SKM-1 treated with dmso at 0.1 percent for 144 hours (cell line): ENCODE measurements at regions not wholly inside any gene's neighbourhood (a gene's known extent, or its start where the extent isn't known, plus 50 kb on each side); places are given as distances from the start of the nearest gene placed in this dataset.
A peak's percentile ranks its signal among the peaks of the same experiment; 100 is the strongest.

Experiments used
- DNase-seq: peaks from one replicate; lab custom pipeline; 2025; ENCODE audit not compliant: unreplicated experiment; lab: John Stamatoyannopoulos, UW

GRCh38 chr3:157639756-157640426, 136.7 kb upstream of the VEPH1 start:
- DNase-seq, result no peak

- no peak for DNase-seq
Observed at GRCh38 chr3:157637866-157638265, 134.7 kb upstream of the VEPH1 start.

DNA sequence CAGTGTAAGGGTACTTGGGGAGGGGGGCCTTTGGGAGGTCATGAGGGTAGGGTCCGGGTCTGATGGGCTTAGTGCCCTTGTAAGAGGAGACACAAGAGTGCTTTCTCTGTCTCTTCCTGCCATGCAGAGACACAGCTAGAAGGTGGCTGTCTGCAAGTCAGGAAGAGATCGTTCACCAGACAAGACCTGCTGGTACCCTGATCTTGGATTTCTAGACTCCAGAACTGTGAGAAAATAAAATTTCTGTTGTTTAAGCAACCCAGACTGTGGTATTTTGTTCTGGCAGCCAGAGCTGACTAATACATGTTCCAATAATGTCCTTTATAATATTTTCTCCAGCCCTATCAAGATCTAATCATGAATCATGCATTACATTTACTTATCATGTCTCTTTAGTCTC, 130.0 kb upstream of the VEPH1 start:
- DNase-seq, result no peak

GRCh38 chr3:157632075-157632474, 128.9 kb upstream of the VEPH1 start:
- DNase-seq, result no peak

GRCh38 chr3:157631478-157631877, 128.3 kb upstream of the VEPH1 start:
- no peak for DNase-seq

DNA sequence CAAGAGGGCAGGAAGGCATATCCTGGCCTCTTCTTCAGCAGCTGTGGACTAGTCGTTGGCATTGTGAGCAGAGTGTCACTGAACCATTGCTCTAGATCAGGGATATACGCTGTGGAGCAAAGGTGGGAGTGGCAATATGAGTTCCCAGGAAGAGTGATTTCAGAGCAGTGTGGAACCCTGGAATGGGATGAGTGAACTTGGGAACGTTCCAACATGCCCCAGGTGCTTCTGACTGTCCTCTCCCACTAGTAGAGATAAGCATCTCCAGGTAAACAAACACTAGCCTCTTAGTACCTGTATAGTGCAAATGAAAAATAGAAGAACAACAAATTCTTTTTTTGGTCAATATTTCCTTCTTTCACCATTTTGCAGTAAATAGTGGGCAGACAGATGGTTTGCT, 123.6 kb upstream of the VEPH1 start:
- DNase-seq, result no peak

GRCh38 chr3:157624801-157625200, 121.6 kb upstream of the VEPH1 start:
- DNase-seq, result no peak

DNA sequence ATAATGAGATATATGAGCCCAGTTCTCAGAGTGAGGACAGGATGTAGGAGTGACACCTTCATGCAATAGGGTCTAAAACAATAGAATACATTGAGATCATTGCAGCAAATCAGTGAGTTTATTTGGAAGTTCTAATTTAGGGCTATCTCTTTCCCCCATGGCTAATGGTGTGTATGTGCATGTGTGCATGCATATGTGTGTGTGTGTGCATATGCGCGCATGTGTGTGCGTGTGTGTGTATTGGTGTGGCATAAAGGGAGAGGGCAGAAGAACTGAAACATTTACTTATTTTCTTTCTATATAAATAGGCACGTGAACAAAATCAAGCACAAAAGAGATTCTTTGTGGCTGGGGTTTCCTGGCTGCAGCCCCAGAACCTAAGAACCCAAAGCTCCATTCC, 115.7 kb upstream of the VEPH1 start:
- DNase-seq, result no peak

DNA sequence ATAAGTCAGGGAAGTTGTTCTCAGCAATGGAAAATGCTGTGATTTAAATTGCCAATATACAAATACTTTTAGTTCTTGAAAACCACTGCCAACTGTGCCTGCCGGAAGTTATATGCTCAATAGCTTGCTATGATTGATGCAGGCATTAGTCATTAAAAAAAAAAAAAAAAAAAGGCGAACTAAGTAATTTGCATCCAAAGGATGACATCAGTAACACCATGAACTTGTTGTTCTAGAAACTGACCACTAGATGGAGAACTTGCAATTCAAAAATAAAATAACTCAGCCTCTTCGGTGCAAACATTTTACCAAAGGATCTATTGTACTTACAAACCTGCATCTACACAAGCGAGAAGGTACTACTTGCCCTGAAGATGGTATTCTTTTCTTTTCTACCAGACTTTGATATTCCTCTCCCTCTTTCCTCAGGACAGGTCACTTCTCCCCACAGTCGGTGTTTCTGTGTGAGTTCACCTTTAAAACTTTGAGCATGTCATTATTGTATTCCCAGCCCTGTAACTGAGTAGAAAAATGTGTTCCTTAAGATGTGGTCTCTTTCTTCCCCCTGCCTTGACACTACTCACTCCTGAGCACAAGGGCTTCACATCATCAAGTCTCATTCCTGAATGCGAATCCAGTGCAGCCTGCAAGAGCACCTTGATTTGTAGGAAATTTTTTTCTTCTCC, 115.0 kb upstream of the VEPH1 start:
- peak; percentile 65 for DNase-seq

GRCh38 chr3:157614896-157615295, 111.7 kb upstream of the VEPH1 start:
- DNase-seq, result no peak

GRCh38 chr3:157611536-157612076, 108.4 kb upstream of the VEPH1 start:
- no peak for DNase-seq

GRCh38 chr3:157610876-157611535, 107.8 kb upstream of the VEPH1 start:
- peak; percentile 49 for DNase-seq

GRCh38 chr3:157607826-157608405, 104.7 kb upstream of the VEPH1 start:
- no peak for DNase-seq

DNA sequence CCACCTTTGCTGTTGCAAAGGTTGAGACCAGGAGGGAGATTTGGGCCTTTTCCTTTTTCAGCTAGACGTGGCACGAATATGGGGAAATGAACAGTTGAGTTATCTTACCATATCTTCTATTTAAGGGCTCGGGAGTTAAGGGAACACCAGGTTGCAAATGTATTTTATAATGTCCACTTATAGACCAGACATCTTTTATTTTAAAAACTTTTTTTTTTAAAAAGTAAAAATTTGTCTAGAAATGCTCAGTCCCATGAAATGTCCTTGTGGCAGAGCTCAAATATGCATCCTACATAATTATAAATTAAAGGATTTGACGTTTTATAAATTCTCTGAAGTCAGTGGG, 103.6 kb upstream of the VEPH1 start:
- no peak for DNase-seq

DNA sequence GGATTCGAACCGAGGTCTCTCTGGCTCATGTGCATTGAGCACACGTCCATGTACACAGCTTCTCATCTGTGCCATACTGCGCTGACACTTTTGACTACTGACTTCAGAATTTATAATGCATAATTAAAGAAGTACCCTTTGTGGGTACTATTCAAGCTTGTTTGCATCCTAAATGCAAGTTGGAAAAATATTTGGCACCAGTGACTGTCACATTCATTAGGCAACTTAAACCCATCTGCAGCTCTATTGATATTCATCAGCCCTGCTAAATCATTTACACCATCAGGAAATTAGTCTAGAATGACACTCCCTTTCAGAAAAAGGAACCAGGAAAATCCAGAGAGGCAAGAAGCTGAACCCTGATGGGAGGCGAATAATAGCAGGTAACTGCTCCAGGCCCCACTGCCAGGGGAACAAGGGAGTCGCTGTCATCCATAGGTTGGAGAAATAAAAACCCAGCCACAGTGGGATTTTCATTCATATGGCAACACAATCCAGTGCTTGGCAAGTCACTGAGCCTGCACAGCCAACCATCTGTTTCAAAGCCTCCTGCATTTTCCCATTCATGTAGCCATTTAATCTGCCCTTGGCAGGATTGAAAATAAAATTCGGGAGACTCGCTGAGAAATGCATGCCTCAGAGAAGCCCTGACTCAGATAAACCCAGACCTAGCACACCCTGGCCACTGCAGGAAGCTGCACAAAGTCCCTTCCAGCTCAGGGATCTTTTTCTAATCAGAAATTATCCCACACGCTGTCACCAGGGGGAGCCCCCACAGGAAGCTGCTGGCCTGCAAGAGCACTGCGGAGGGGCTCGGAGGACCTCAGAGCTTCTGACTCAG, 103.0 kb upstream of the VEPH1 start:
- peak; percentile 61 for DNase-seq

DNA sequence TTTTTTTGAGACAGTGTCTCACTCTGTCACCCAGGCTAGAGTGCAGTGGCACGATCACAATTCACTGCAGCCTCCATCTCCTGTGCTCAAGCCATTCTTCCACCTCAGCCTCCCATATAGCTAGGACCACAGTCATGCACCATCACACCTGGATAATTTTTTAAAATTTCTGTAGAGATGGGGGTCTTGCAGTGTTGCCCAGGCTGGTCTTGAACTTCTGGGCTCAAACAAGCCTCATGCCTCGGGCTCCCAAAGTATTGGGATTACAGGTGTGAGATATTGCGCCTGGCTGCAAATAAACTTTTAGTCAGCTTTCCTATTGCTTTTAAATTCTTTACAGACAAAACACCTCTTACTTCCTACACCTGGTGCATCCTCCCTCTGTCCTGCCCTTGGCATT, 102.1 kb upstream of the VEPH1 start:
- no peak for DNase-seq

DNA sequence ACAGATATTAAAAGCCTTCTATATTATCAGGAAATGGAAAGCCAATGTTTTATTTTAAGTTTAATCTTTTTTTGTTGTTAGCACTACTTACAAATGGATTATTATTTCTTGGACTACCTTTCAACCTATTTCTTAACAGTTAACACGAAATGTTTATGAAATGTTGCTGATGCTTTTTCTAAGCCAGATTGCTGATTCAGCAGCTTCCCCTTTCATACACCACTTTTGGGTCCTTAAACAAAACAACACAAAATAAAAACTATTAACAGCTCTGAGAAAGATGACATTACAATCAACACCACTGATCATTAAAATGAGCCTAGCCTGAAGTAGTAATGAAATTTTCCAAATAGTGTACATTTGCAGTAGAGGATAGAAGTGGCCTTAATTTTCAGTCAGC, 99.2 kb upstream of the VEPH1 start:
- DNase-seq, result no peak

DNA sequence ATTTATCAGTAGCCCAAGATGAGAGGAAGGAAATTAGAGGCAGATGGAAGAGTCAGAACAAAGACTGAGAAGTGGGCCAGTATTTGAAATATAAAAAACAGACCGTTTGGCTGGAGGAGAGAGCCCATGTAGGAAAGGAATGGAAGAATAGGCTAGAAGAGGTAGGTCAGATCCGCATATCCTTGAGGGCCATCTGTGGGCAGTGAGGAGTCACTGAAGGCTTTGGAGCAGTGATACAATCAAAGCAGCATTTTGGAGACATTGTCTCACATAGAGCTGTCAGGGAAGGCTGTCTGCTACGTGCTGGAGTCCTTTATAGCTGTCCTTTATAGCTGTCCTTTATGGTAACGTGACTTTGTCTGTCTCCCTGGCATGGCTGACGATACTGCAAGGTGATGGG, 92.0 kb upstream of the VEPH1 start:
- DNase-seq, result no peak

DNA sequence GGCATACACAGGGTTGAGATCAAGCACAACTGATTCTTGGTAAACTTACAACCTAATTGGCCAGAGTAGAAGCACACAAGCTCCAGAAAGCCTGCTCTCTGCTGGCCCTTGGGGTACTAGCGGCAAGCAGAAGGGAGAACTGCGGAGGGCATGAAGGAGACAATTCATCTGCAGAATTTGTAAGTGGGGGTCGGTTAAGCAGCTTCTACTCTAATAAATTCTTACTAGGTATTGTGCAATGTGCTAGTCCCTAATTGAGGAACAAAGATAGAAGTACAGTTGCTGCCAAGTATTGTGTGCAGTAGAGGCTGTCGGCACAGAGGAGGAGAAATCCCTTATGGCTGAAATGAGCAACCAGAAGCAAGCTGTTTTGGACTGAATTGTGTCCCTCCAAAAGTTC, 91.2 kb upstream of the VEPH1 start:
- no peak for DNase-seq

DNA sequence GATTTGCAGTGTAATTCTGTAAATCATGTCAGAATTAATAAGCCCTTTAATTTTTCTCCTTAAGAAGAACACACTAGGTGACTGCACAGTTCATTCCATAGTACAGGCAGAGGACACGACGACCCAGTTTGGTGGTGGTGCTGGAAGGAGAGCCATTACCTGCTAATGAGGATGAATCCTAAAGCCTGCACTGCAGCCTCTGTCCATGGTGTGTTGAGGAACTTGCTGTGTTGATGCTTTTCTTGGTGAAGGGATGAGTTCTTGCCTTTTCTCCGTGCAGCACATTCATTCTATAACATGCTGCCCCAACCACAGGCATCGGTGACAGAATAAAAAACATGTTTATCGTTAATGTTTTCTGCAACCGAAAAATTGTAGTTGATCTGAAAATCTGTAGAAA, 89.6 kb upstream of the VEPH1 start:
- DNase-seq, result no peak

DNA sequence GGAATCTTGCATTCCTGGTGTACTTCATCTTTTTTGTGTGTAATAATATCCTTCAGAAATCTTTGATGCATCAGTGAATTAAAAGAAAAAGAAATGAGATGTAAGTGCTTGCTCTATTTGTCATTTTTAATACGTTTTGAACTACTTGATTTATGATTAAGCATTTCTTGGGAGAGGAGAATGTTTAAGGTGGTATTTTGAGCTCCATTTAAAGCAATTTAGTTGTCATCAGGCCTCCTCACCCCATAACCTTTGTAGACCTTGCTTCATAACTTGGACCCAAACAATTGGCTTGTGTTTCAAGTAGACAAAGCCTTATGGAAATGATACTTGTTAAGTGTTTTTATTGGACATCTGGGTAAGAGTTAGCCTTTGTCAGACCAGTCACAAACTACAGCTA, 87.1 kb upstream of the VEPH1 start:
- DNase-seq, result no peak
